Adrenal gland (tissue), 9 donors: ENCODE measurements at regions not wholly inside any gene's neighbourhood (a gene's known extent, or its start where the extent isn't known, plus 50 kb on each side); places are given as distances from the start of the nearest gene placed in this dataset.

Source experiments
- DNase-seq, 7 donors: peaks; one replicate each; pipeline ENCODE4 v3.0.0-alpha.2; 2019 to 2020
- H3K27ac ChIP-seq, 5 donors: fragments of 200-600 bp; sonication (generic) in 4 of 5; 1 replicate in 3 of 5; 2 replicates in 2 of 5; pipeline versions ENCODE4 v1.5.1 to v1.8.0; 2016 to 2020; ENCODE audit warnings: mild to moderate bottlenecking in 1 of 5
- H3K27me3 ChIP-seq: fragments of 200-600 bp; 2 replicates; pipeline ENCODE4 v1.8.0; 2021
- H3K36me3 ChIP-seq, 2 donors: fragments of 200-600 bp; replicated peaks in 1 of 2; 1 replicate in 1 of 2; 2 replicates in 1 of 2; pipeline versions ENCODE4 v1.5.1 to v1.8.0; 2018 to 2022
- H3K4me1 ChIP-seq, 2 donors: fragments of 200-600 bp; replicated peaks in 1 of 2; 1 replicate in 1 of 2; 2 replicates in 1 of 2; pipeline versions ENCODE4 v1.5.1 to v1.8.0; 2018 to 2021
- H3K4me3 ChIP-seq, 4 donors: fragments of 200-600 bp; sonication (generic) in 3 of 4; one replicate each; pipeline ENCODE4 v1.5.1; 2016 to 2018
- H3K9me3 ChIP-seq, 3 donors: fragments of 200-600 bp; sonication (generic) in 1 of 3; replicated peaks in 1 of 3; 1 replicate in 2 of 3; 2 replicates in 1 of 3; pipeline versions ENCODE4 v1.5.1 to v1.8.0; 2016 to 2021
- POLR2A ChIP-seq, 2 donors: fragments of 450-650 bp; IDR thresholded peaks; one replicate each; pipeline ENCODE4 v1.6.1; 2017; ENCODE audit warnings: antibody characterized with exemption in 2 of 2, mild to moderate bottlenecking in 2 of 2, moderate library complexity in 1 of 2
- WGBS, 4 donors: extraction: QIAGEN DNeasy Blood & Tissue Kit in 2 of 4; methylation state at CpG; one replicate each; pipeline versions ENCODE4 v1.1.5 to v1.1.7; 2013 to 2017; 5-methylcytosine and 5-hydroxymethylcytosine counted together
- intact Hi-C, 2 donors: fragments of 100-400 bp; cut with DNase I; formaldehyde crosslinking; loops; one replicate each; pipeline versions ENCODE4 v1.14.1 to v1.15.0; 2022 to 2023
- TF ChIP-seq, protein P1 (sequence below), 6 experiments: fragments of 450-650 bp in 4 of 6; fragments of 200-600 bp in 2 of 6; sonication (generic) in 1 of 6; IDR thresholded peaks; 1 replicate in 5 of 6; 2 replicates in 1 of 6; pipeline versions ENCODE4 v1.5.1 to v1.8.0; 2016 to 2021; ENCODE audit warnings: antibody characterized with exemption in 6 of 6, mild to moderate bottlenecking in 2 of 6, moderate library complexity in 1 of 6
- donor health status: healthy with polysubstance abuse.
- donor health status: Bipolar disorder and iron deficiency.
- donor health status: DM: yes; HTN: yes; CAD: no.
- donor health status: DM: no; HTN: no; CAD: no.
- donor health status: DM: no; HTN: no; CAD: no.

DNA sequence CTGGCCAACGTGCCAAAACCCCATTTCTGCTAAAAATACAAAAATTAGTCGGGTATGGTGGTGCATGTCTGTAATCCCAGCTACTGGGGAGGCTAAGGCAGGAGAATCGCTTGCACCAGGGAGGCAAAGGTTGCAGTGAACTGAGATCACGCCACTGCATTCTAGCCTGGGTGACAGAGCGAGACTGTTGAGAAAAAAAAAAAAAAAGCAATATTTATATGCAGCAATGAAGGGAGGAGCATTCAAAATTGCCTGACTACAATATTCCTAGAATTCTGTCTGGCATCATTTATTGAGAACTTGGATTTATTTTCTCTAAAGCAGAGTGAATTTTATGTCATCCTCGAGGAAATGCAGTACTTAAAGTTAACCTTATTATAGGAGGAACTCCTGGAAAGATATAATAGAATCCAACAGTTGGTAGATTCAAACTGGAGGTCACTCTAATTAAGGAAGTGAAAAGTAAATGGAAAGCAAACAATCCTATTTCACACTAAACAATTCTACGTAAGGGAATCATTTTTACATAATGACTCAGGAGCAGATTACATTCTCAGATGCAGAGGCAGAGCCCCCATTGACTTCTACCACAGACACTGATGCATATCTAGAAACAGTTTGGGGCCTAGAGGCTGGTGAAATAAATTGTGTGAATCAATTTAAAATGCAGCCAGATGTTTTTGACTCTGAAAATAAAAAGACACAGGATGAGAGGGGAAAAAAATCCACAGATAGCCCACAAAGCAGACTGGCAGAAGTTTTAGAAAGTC lies 82.1 kb upstream of the FHIT start:
- no peaks in the 10 kb centered on the region for H3K36me3 ChIP-seq
- H3K9me3 ChIP-seq, result no peaks in the 10 kb centered on the region
- H3K27me3 ChIP-seq, result peaks cover 6% of the 10 kb centered on the region
- no peak overlapping the region for H3K4me3 ChIP-seq
- no peaks in the 10 kb centered on the region for H3K4me1 ChIP-seq
- no peak for DNase-seq
- intact Hi-C loops, result no loop called here
- WGBS, 4 donors, result 72 to 80% (median 79%) methylated on average over 7 of the region's 7 CpGs
- TF ChIP-seq POLR2A (IDR thresholded peaks at IDR 0.05), result no peak
- H3K27ac ChIP-seq, result no peak overlapping the region

DNA sequence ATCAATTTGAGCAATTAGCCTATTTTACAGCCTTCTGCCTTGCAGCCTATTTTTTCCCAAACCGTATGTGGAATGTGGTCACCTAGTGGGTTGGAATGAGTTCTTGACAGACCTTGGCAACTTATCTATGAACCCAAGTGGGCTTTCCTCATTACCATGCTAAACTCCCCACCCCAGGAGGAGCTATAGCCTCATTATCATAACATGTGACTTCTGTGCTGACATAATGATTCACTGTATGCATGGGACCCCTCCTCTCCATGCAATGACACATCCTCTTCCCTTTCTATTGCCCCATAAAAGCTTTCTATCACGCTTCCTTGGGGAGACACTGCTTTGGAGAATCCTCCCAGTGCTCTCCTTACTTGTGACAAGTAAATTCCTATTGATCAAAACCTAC lies 83.5 kb upstream of the FHIT start:
- TF ChIP-seq, protein P1, sequence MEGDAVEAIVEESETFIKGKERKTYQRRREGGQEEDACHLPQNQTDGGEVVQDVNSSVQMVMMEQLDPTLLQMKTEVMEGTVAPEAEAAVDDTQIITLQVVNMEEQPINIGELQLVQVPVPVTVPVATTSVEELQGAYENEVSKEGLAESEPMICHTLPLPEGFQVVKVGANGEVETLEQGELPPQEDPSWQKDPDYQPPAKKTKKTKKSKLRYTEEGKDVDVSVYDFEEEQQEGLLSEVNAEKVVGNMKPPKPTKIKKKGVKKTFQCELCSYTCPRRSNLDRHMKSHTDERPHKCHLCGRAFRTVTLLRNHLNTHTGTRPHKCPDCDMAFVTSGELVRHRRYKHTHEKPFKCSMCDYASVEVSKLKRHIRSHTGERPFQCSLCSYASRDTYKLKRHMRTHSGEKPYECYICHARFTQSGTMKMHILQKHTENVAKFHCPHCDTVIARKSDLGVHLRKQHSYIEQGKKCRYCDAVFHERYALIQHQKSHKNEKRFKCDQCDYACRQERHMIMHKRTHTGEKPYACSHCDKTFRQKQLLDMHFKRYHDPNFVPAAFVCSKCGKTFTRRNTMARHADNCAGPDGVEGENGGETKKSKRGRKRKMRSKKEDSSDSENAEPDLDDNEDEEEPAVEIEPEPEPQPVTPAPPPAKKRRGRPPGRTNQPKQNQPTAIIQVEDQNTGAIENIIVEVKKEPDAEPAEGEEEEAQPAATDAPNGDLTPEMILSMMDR (IDR thresholded peaks at IDR 0.05), result no peak
- no peak for TF ChIP-seq POLR2A (IDR thresholded peaks at IDR 0.05)
- DNase-seq, result no peak
- no peaks in the 10 kb centered on the region for H3K9me3 ChIP-seq
- intact Hi-C loops, result no loop called here
- peaks cover 6% of the 10 kb centered on the region for H3K27me3 ChIP-seq
- H3K36me3 ChIP-seq, result no peaks in the 10 kb centered on the region
- H3K4me3 ChIP-seq, result no peak overlapping the region
- no peaks in the 10 kb centered on the region for H3K4me1 ChIP-seq
- H3K27ac ChIP-seq, result no peak overlapping the region
- WGBS, 4 donors, result 68 to 77% (median 75%) methylated on average over 2 of the region's 2 CpGs

DNA sequence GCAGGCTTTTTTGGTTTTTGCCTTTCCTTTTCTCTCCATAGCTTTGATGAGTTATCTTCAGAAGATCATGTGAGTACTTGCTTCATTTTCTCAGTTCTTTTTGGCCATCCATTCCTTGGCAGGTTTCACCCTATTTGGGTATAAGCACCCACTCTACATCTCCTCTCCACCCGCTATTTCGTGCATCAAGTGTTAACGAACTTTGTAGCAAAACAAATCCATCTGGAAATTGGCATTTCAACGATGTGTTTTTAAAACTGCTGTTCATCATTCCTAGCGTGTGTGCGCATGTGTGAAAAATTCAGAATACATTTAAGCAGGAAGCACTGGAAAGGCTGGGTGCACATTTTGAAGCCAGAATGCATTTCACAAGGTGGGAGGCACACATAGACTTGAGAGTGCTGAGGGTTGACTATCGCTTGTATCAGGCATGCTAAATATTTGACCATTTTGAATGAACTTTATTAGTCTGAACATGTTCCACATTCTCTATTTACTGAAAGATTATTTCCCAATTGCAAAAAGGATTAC lies 89.7 kb upstream of the FHIT start:
- Histone ChIP-seq H3K9me3 (no peaks in the 10 kb centered on the region), H3K27me3 (peaks cover 6% of the 10 kb centered on the region), H3K36me3 (no peaks in the 10 kb centered on the region), H3K27ac (no peak overlapping the region), H3K4me1 (no peaks in the 10 kb centered on the region), H3K4me3 (no peak overlapping the region)
- WGBS, 4 donors, result 72 to 80% (median 77%) methylated on average over 7 of the region's 7 CpGs
- no peak for DNase-seq
- intact Hi-C loops, result no loop called here
- TF ChIP-seq, protein P1 (IDR thresholded peaks at IDR 0.05), result no peak
- TF ChIP-seq POLR2A (IDR thresholded peaks at IDR 0.05), result no peak

DNA sequence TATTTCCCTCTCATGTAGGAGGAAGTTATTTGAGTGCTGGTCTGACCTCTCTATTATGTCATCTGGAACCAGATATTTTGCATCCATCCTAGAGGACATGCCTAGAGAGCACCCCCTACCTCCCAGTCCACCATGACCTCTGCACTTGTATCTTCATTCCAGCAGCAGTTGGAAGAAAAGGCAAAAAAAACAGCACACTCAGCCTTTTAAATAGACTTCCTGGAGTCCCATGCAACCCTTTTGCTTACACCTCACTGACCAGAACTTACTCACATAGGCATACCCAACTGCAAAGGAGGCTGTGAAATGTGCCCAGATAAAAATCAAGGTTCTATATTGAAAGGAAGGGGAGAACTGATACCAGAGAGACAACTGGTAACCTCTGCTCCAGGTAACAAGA lies 92.3 kb upstream of the FHIT start:
- Histone ChIP-seq H3K4me3 (no peak overlapping the region), H3K27ac (no peak overlapping the region), H3K4me1 (no peaks in the 10 kb centered on the region), H3K27me3 (no peaks in the 10 kb centered on the region), H3K9me3 (no peaks in the 10 kb centered on the region), H3K36me3 (no peaks in the 10 kb centered on the region)
- DNase-seq, result no peak
- intact Hi-C loops, result no loop called here
- TF ChIP-seq POLR2A (IDR thresholded peaks at IDR 0.05), result no peak
- TF ChIP-seq, protein P1 (IDR thresholded peaks at IDR 0.05), result no peak

DNA sequence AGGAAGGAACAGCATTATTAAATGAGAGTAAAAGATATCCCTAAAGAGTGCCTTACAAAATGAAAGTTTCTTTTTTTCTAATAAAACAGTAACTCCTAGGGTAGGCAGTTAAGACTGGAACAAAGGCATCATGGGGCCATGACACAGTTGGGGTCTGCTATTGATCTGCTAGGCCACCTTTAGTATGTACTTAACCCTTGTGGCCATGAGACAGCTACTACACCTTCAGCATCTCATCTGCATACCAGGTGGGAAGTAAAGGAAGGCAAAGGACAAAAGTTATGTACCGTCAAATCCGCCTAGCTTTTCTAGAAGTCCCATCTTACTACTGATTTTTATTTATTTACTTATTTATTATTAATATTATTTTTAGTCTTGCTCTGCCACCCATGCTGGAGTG lies 93.8 kb upstream of the FHIT start:
- intact Hi-C loops, result no loop called here

More for the DNA sequence above, 93.8 kb upstream of the FHIT start:
- 91 to 100% (median 95%) methylated on average over 2 of the region's 2 CpGs for WGBS, 4 donors
- TF ChIP-seq, protein P1 (IDR thresholded peaks at IDR 0.05), result no peak
- no peak for TF ChIP-seq POLR2A (IDR thresholded peaks at IDR 0.05)
- Histone ChIP-seq H3K27me3 (no peaks in the 10 kb centered on the region), H3K27ac (no peak overlapping the region), H3K4me1 (no peaks in the 10 kb centered on the region), H3K9me3 (no peaks in the 10 kb centered on the region), H3K36me3 (no peaks in the 10 kb centered on the region), H3K4me3 (no peak overlapping the region)
- no peak for DNase-seq
